ENCODE measurements at regions not wholly inside any gene's neighbourhood (a gene's known extent, or its start where the extent isn't known, plus 50 kb on each side); places are given as distances from the start of the nearest gene placed in this dataset.

- no peaks in the 10 kb centered on the region for H3K4me1 ChIP-seq (ENCODE audit: control insufficient read depth in 2 of 3, insufficient read depth in 2 of 3, low read depth in 1 of 3, low read length in 3 of 3)
- H3K27me3 ChIP-seq (ENCODE audit: control insufficient read depth, insufficient read depth, low read length), result no peaks in the 10 kb centered on the region
- no peak overlapping the region for H3K9ac ChIP-seq (ENCODE audit: low read length in 3 of 3)
- no peaks in the 10 kb centered on the region for H3K36me3 ChIP-seq (ENCODE audit: control insufficient read depth in 2 of 3, insufficient read depth in 3 of 3, low read length in 3 of 3)
- no peak overlapping the region for H3K27ac ChIP-seq (ENCODE audit: low read depth in 2 of 2, low read length in 2 of 2)
- intact Hi-C loops (cut with DNase I), result no loop called here
- DNase-seq, result peak in 1 of 5 donors; percentile 12
- no peak overlapping the region for H3K4me3 ChIP-seq (ENCODE audit: low read length in 3 of 3)
- H3K9me3 ChIP-seq (ENCODE audit: control insufficient read depth in 2 of 3, insufficient read depth in 1 of 3, low read length in 3 of 3), result no peaks in the 10 kb centered on the region
- TF ChIP-seq CTCF (IDR thresholded peaks at IDR 0.05; ENCODE audit: borderline replicate concordance, extremely low read depth, insufficient read depth), result no peak
- FAIRE-seq, result no peak
Observed at GRCh38 chr22:27483095-27483785, 318.3 kb downstream of the MN1 start.

- H3K9me3 ChIP-seq (ENCODE audit: control insufficient read depth in 2 of 3, insufficient read depth in 1 of 3, low read length in 3 of 3), result no peaks in the 10 kb centered on the region
- no peak for TF ChIP-seq CTCF (IDR thresholded peaks at IDR 0.05; ENCODE audit: borderline replicate concordance, extremely low read depth, insufficient read depth)
- intact Hi-C loops (cut with DNase I), result no loop called here
- H3K4me1 ChIP-seq (ENCODE audit: control insufficient read depth in 2 of 3, insufficient read depth in 2 of 3, low read depth in 1 of 3, low read length in 3 of 3), result no peaks in the 10 kb centered on the region
- H3K27ac ChIP-seq (ENCODE audit: low read depth in 2 of 2, low read length in 2 of 2), result no peak overlapping the region
- H3K27me3 ChIP-seq (ENCODE audit: control insufficient read depth, insufficient read depth, low read length), result no peaks in the 10 kb centered on the region
- H3K36me3 ChIP-seq (ENCODE audit: control insufficient read depth in 2 of 3, insufficient read depth in 3 of 3, low read length in 3 of 3), result no peaks in the 10 kb centered on the region
- DNase-seq (no peak), FAIRE-seq (no peak)
- H3K9ac ChIP-seq (ENCODE audit: low read length in 3 of 3), result no peak overlapping the region
- H3K4me3 ChIP-seq (ENCODE audit: low read length in 3 of 3), result no peak overlapping the region
Observed at GRCh38 chr22:27485842-27486241, 315.7 kb downstream of the MN1 start.

GRCh38 chr22:27487600-27488452 is 313.7 kb downstream of the MN1 start:
- H3K27ac ChIP-seq (ENCODE audit: low read depth in 2 of 2, low read length in 2 of 2), result no peak overlapping the region
- TF ChIP-seq CTCF (IDR thresholded peaks at IDR 0.05; ENCODE audit: borderline replicate concordance, extremely low read depth, insufficient read depth), result no peak
- H3K9ac ChIP-seq (ENCODE audit: low read length in 3 of 3), result no peak overlapping the region
- H3K27me3 ChIP-seq (ENCODE audit: control insufficient read depth, insufficient read depth, low read length), result no peaks in the 10 kb centered on the region
- no peaks in the 10 kb centered on the region for H3K4me1 ChIP-seq (ENCODE audit: control insufficient read depth in 2 of 3, insufficient read depth in 2 of 3, low read depth in 1 of 3, low read length in 3 of 3)
- no peaks in the 10 kb centered on the region for H3K36me3 ChIP-seq (ENCODE audit: control insufficient read depth in 2 of 3, insufficient read depth in 3 of 3, low read length in 3 of 3)
- DNase-seq (peak in 1 of 5 donors; percentile 20), FAIRE-seq (no peak)
- peaks cover 0 to 5% (median 0%) of the 10 kb centered on the region in 3 donors for H3K9me3 ChIP-seq (ENCODE audit: control insufficient read depth in 2 of 3, insufficient read depth in 1 of 3, low read length in 3 of 3)
- intact Hi-C loops (cut with DNase I), result no loop called here
- no peak overlapping the region for H3K4me3 ChIP-seq (ENCODE audit: low read length in 3 of 3)

Data from kidney (tissue), 13 donors.